ENCODE measurements at regions not wholly inside any gene's neighbourhood (a gene's known extent, or its start where the extent isn't known, plus 50 kb on each side); places are given as distances from the start of the nearest gene placed in this dataset.

DNA sequence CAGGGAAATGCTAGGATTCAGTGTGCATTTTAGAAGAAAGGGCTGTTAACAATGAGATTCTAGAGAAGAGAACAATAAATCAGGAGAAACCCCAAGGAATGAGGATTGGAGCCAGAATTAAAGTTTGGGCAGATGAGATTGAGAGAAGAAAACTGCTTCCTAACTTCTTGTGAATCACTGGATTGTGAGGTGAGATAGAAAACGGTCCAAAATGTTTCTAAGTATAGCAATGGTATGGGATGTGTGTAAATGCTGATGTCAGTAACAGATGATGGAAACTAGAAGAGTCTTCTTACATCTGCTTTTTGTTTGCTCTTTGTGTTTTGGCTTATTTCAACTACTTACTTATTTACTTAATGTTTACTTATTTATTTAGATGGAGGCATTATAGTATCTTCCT is 123.0 kb downstream of the KCNJ2 start:
- TF ChIP-seq, protein P1, sequence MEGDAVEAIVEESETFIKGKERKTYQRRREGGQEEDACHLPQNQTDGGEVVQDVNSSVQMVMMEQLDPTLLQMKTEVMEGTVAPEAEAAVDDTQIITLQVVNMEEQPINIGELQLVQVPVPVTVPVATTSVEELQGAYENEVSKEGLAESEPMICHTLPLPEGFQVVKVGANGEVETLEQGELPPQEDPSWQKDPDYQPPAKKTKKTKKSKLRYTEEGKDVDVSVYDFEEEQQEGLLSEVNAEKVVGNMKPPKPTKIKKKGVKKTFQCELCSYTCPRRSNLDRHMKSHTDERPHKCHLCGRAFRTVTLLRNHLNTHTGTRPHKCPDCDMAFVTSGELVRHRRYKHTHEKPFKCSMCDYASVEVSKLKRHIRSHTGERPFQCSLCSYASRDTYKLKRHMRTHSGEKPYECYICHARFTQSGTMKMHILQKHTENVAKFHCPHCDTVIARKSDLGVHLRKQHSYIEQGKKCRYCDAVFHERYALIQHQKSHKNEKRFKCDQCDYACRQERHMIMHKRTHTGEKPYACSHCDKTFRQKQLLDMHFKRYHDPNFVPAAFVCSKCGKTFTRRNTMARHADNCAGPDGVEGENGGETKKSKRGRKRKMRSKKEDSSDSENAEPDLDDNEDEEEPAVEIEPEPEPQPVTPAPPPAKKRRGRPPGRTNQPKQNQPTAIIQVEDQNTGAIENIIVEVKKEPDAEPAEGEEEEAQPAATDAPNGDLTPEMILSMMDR (IDR thresholded peaks at IDR 0.05; ENCODE audit: insufficient read depth, low read length, poor library complexity, severe bottlenecking): no peak
- no peak for TF ChIP-seq EZH2phosphoT487 (conservative IDR thresholded peaks at IDR 0.05; ENCODE audit: low read length)
